ENCODE measurements at regions not wholly inside any gene's neighbourhood (a gene's known extent, or its start where the extent isn't known, plus 50 kb on each side); places are given as distances from the start of the nearest gene placed in this dataset.

- no peak overlapping the region for H3K4me3 ChIP-seq (ENCODE audit: low read depth, poor library complexity, severe bottlenecking)
- TF ChIP-seq CTCF (IDR thresholded peaks at IDR 0.05) (no peak), POLR2A (IDR thresholded peaks at IDR 0.05) (no peak)
- intact Hi-C loops (cut with DNase I; ENCODE audit: low total_unique reads), result no loop called here
- 82 to 88% methylated on average over 4 of the region's 4 CpGs for WGBS, 2 donors
- no peak for DNase-seq (ENCODE audit: low spot score in 2 of 2)
These were observed 122.2 kb downstream of the ZBTB18 start for GRCh38 chr1:244173240-244173639.

GRCh38 chr1:244173769-244174168, 122.7 kb downstream of the ZBTB18 start:
- DNase-seq (ENCODE audit: low spot score in 2 of 2), result no peak
- TF ChIP-seq POLR2A (IDR thresholded peaks at IDR 0.05) (no peak), CTCF (IDR thresholded peaks at IDR 0.05) (no peak)
- 46 to 50% methylated on average over 6 of the region's 6 CpGs for WGBS, 2 donors
- intact Hi-C loops (cut with DNase I; ENCODE audit: low total_unique reads), result no loop called here
- no peak overlapping the region for H3K4me3 ChIP-seq (ENCODE audit: low read depth, poor library complexity, severe bottlenecking)

- no peak overlapping the region for H3K4me3 ChIP-seq (ENCODE audit: low read depth, poor library complexity, severe bottlenecking)
- no peak for TF ChIP-seq POLR2A (IDR thresholded peaks at IDR 0.05)
- no peak for TF ChIP-seq CTCF (IDR thresholded peaks at IDR 0.05)
- WGBS, 2 donors, result 70 to 74% methylated on average over 3 of the region's 3 CpGs
- intact Hi-C loops (cut with DNase I; ENCODE audit: low total_unique reads), result no loop called here
- DNase-seq (ENCODE audit: low spot score in 2 of 2), result no peak
These were observed 123.9 kb downstream of the ZBTB18 start for GRCh38 chr1:244174922-244175521.

- WGBS, 2 donors, result 78 to 80% methylated on average over 3 of the region's 3 CpGs
- TF ChIP-seq CTCF (IDR thresholded peaks at IDR 0.05) (no peak), POLR2A (IDR thresholded peaks at IDR 0.05) (no peak)
These were observed 125.1 kb downstream of the ZBTB18 start for GRCh38 chr1:244176201-244176600.

GRCh38 chr1:244180256-244180655, 129.2 kb downstream of the ZBTB18 start:
- TF ChIP-seq CTCF (IDR thresholded peaks at IDR 0.05) (no peak), POLR2A (IDR thresholded peaks at IDR 0.05) (no peak)
- WGBS, 2 donors, result 80 to 89% methylated on average over 3 of the region's 3 CpGs
- intact Hi-C loops (cut with DNase I; ENCODE audit: low total_unique reads), result no loop called here
- DNase-seq (ENCODE audit: low spot score in 2 of 2), result no peak
- no peak overlapping the region for H3K4me3 ChIP-seq (ENCODE audit: low read depth, poor library complexity, severe bottlenecking)

More at GRCh38 chr1:244176201-244176600, 125.1 kb downstream of the ZBTB18 start:
- no peak for DNase-seq (ENCODE audit: low spot score in 2 of 2)
- intact Hi-C loops (cut with DNase I; ENCODE audit: low total_unique reads), result no loop called here
- no peak overlapping the region for H3K4me3 ChIP-seq (ENCODE audit: low read depth, poor library complexity, severe bottlenecking)

GRCh38 chr1:244181867-244182266, 130.8 kb downstream of the ZBTB18 start:
- intact Hi-C loops (cut with DNase I; ENCODE audit: low total_unique reads), result no loop called here
- no peak overlapping the region for H3K4me3 ChIP-seq (ENCODE audit: low read depth, poor library complexity, severe bottlenecking)
- WGBS, 2 donors, result 90 to 94% methylated on average over 12 of the region's 12 CpGs
- TF ChIP-seq POLR2A (IDR thresholded peaks at IDR 0.05) (no peak), CTCF (IDR thresholded peaks at IDR 0.05) (no peak)
- DNase-seq (ENCODE audit: low spot score in 2 of 2), result no peak

Data from lower leg skin (tissue), 4 donors.